Right lobe of liver (tissue), 6 donors: ENCODE measurements at regions not wholly inside any gene's neighbourhood (a gene's known extent, or its start where the extent isn't known, plus 50 kb on each side); places are given as distances from the start of the nearest gene placed in this dataset.

Source experiments
- ATAC-seq, 4 donors: fragments of 200-7000 bp; cut with Tn5 transposase; one replicate each; pipeline ENCODE4 v1.9.1; 2020; ENCODE audit warnings: mild to moderate bottlenecking in 4 of 4, moderate library complexity in 4 of 4
- DNase-seq, 3 donors: peaks; one replicate each; pipeline ENCODE4 v3.0.0-alpha.2; 2020
- H3K27ac ChIP-seq, 3 donors: fragments of 200-600 bp; one replicate each; pipeline ENCODE4 v1.8.0; 2022
- H3K27me3 ChIP-seq, 2 donors: fragments of 200-600 bp; one replicate each; pipeline ENCODE4 v1.8.0; 2022
- H3K36me3 ChIP-seq, 4 donors: fragments of 200-600 bp; sonication (generic) in 1 of 4; one replicate each; pipeline versions ENCODE4 v1.5.1 to v1.8.0; 2017 to 2022; ENCODE audit warnings: control low read depth in 1 of 4
- H3K4me1 ChIP-seq, 4 donors: fragments of 200-600 bp; sonication (generic) in 1 of 4; one replicate each; pipeline versions ENCODE4 v1.5.1 to v1.8.0; 2017 to 2022; ENCODE audit warnings: control low read depth in 1 of 4
- H3K4me3 ChIP-seq, 3 donors: fragments of 200-600 bp; one replicate each; pipeline ENCODE4 v1.8.0; 2022
- H3K9me3 ChIP-seq, 4 donors: fragments of 200-600 bp; sonication (generic) in 1 of 4; one replicate each; pipeline versions ENCODE4 v1.5.1 to v1.8.0; 2017 to 2022; ENCODE audit warnings: control low read depth in 1 of 4
- CTCF ChIP-seq, 4 donors: fragments of 200-600 bp in 3 of 4; fragments of 450-650 bp in 1 of 4; IDR thresholded peaks; one replicate each; pipeline versions ENCODE4 v1.5.1 to v1.8.0; 2016 to 2022; ENCODE audit warnings: antibody characterized with exemption in 4 of 4, mild to moderate bottlenecking in 2 of 4
- POLR2A ChIP-seq: fragments of 450-650 bp; IDR thresholded peaks from one replicate; pipeline ENCODE4 v1.6.1; 2017; ENCODE audit warnings: antibody characterized with exemption, mild to moderate bottlenecking
- WGBS: methylation state at CpG from one replicate; pipeline ENCODE4 v1.1.6; 2018; ENCODE audit warnings: low coverage, low lambda C conversion rate; ENCODE audit not compliant: insufficient coverage; ENCODE audit errors: missing lambda C conversion rate; 5-methylcytosine and 5-hydroxymethylcytosine counted together
- intact Hi-C, 2 donors: fragments of 100-400 bp; cut with DNase I; formaldehyde crosslinking; loops; one replicate each; pipeline versions ENCODE4 v1.11.2 to v1.14.1; 2022
- donor health status: DM: no; HTN: yes; CAD: no.
- donor health status: DM: no; HTN: no; CAD: no.
- donor health status: DM: no; HTN: no; CAD: no.
- donor health status: DM: no; HTN: yes; CAD: no.
- donor health status: DM: no; HTN: yes; CAD: no.

GRCh38 chr11:105202422-105202821 lies 62.9 kb upstream of the CARD18 start:
- no peaks in the 10 kb centered on the region for H3K4me1 ChIP-seq
- intact Hi-C loops: no loop called here
- no peak for TF ChIP-seq POLR2A
- TF ChIP-seq CTCF (IDR thresholded peaks at IDR 0.05): no peak
- DNase-seq (no peak), ATAC-seq (no peak)
- H3K36me3 ChIP-seq: no peaks in the 10 kb centered on the region
- no peak overlapping the region for H3K4me3 ChIP-seq
- WGBS: 49% methylated on average over 4 of the region's 4 CpGs
- no peaks in the 10 kb centered on the region for H3K27me3 ChIP-seq
- H3K27ac ChIP-seq: no peak overlapping the region
- no peaks in the 10 kb centered on the region for H3K9me3 ChIP-seq

GRCh38 chr11:105201166-105201565 lies 61.6 kb upstream of the CARD18 start:
- Histone ChIP-seq H3K9me3 (no peaks in the 10 kb centered on the region), H3K27me3 (no peaks in the 10 kb centered on the region), H3K27ac (no peak overlapping the region), H3K4me1 (no peaks in the 10 kb centered on the region), H3K4me3 (no peak overlapping the region), H3K36me3 (no peaks in the 10 kb centered on the region)
- TF ChIP-seq POLR2A (no peak), CTCF (IDR thresholded peaks at IDR 0.05) (no peak)
- WGBS: 46% methylated on average over 5 of the region's 5 CpGs
- ATAC-seq: no peak
- no peak for DNase-seq
- intact Hi-C loops: no loop called here

- intact Hi-C loops: no loop called here
- no peak overlapping the region for H3K27ac ChIP-seq
- no peaks in the 10 kb centered on the region for H3K4me1 ChIP-seq
- ATAC-seq (no peak), DNase-seq (no peak)
- no peak overlapping the region for H3K4me3 ChIP-seq
- no peaks in the 10 kb centered on the region for H3K36me3 ChIP-seq
- 65% methylated on average over 6 of the region's 6 CpGs for WGBS
- TF ChIP-seq POLR2A (no peak), CTCF (IDR thresholded peaks at IDR 0.05) (no peak)
- no peaks in the 10 kb centered on the region for H3K27me3 ChIP-seq
- H3K9me3 ChIP-seq: no peaks in the 10 kb centered on the region
These were observed 57.7 kb upstream of the CARD18 start for GRCh38 chr11:105197071-105197815.

- Histone ChIP-seq H3K4me1 (no peaks in the 10 kb centered on the region), H3K27me3 (no peaks in the 10 kb centered on the region), H3K4me3 (no peak overlapping the region), H3K27ac (no peak overlapping the region), H3K9me3 (no peaks in the 10 kb centered on the region), H3K36me3 (no peaks in the 10 kb centered on the region)
- TF ChIP-seq POLR2A (no peak), CTCF (IDR thresholded peaks at IDR 0.05) (no peak)
- intact Hi-C loops: no loop called here
- no peak for ATAC-seq
- WGBS: 55% methylated on average over 2 of the region's 2 CpGs
- no peak for DNase-seq
These were observed 53.7 kb upstream of the CARD18 start for GRCh38 chr11:105193260-105193659.

- H3K9me3 ChIP-seq: no peaks in the 10 kb centered on the region
- DNase-seq: no peak
- no peaks in the 10 kb centered on the region for H3K27me3 ChIP-seq
- no peak overlapping the region for H3K4me3 ChIP-seq
- ATAC-seq: no peak
- H3K36me3 ChIP-seq: no peaks in the 10 kb centered on the region
- no peak overlapping the region for H3K27ac ChIP-seq
- intact Hi-C loops: no loop called here
- TF ChIP-seq CTCF (IDR thresholded peaks at IDR 0.05): no peak
- no peak for TF ChIP-seq POLR2A
- no peaks in the 10 kb centered on the region for H3K4me1 ChIP-seq
These were observed 52.5 kb upstream of the CARD18 start for GRCh38 chr11:105192115-105192514.
